ENCODE measurements at regions not wholly inside any gene's neighbourhood (a gene's known extent, or its start where the extent isn't known, plus 50 kb on each side); places are given as distances from the start of the nearest gene placed in this dataset.

GRCh38 chr2:48134704-48135103 lies 179.8 kb upstream of the FOXN2 start:
- DNase-seq (ENCODE audit: extremely low read depth, low read depth, low spot score), result no peak

GRCh38 chr2:48135797-48136196 lies 178.7 kb upstream of the FOXN2 start:
- no peak for DNase-seq (ENCODE audit: extremely low read depth, low read depth, low spot score)

- no peak for DNase-seq (ENCODE audit: extremely low read depth, low read depth, low spot score)
Observed at GRCh38 chr2:48137829-48138228, 176.7 kb upstream of the FOXN2 start.

GRCh38 chr2:48138898-48139297 lies 175.6 kb upstream of the FOXN2 start:
- DNase-seq (ENCODE audit: extremely low read depth, low read depth, low spot score), result no peak

GRCh38 chr2:48140586-48140985 lies 173.9 kb upstream of the FOXN2 start:
- no peak for DNase-seq (ENCODE audit: extremely low read depth, low read depth, low spot score)

GRCh38 chr2:48144777-48145176 lies 169.7 kb upstream of the FOXN2 start:
- DNase-seq (ENCODE audit: extremely low read depth, low read depth, low spot score), result no peak

- DNase-seq (ENCODE audit: extremely low read depth, low read depth, low spot score), result no peak
Observed at GRCh38 chr2:48145845-48146452, 168.5 kb upstream of the FOXN2 start.

- DNase-seq (ENCODE audit: extremely low read depth, low read depth, low spot score), result no peak
Observed at GRCh38 chr2:48146552-48146951, 167.9 kb upstream of the FOXN2 start.

GRCh38 chr2:48147719-48148118 lies 166.8 kb upstream of the FOXN2 start:
- DNase-seq (ENCODE audit: extremely low read depth, low read depth, low spot score), result no peak

GRCh38 chr2:48148841-48149430 lies 165.5 kb upstream of the FOXN2 start:
- no peak for DNase-seq (ENCODE audit: extremely low read depth, low read depth, low spot score)

GRCh38 chr2:48157150-48157549 lies 157.3 kb upstream of the FOXN2 start:
- DNase-seq (ENCODE audit: extremely low read depth, low read depth, low spot score), result no peak

GRCh38 chr2:48161628-48162027 lies 152.9 kb upstream of the FOXN2 start:
- no peak for DNase-seq (ENCODE audit: extremely low read depth, low read depth, low spot score)

- DNase-seq (ENCODE audit: extremely low read depth, low read depth, low spot score), result no peak
Observed at GRCh38 chr2:48162742-48163141, 151.7 kb upstream of the FOXN2 start.

- no peak for DNase-seq (ENCODE audit: extremely low read depth, low read depth, low spot score)
Observed at GRCh38 chr2:48165070-48165753, 149.3 kb upstream of the FOXN2 start.

GRCh38 chr2:48169141-48169592 lies 145.3 kb upstream of the FOXN2 start:
- DNase-seq (ENCODE audit: extremely low read depth, low read depth, low spot score), result no peak

GRCh38 chr2:48170281-48170680 lies 144.2 kb upstream of the FOXN2 start:
- no peak for DNase-seq (ENCODE audit: extremely low read depth, low read depth, low spot score)

- no peak for DNase-seq (ENCODE audit: extremely low read depth, low read depth, low spot score)
Observed at GRCh38 chr2:48173141-48173540, 141.3 kb upstream of the FOXN2 start.

- DNase-seq (ENCODE audit: extremely low read depth, low read depth, low spot score), result no peak
Observed at GRCh38 chr2:48174503-48174902, 140.0 kb upstream of the FOXN2 start.

- DNase-seq (ENCODE audit: extremely low read depth, low read depth, low spot score), result no peak
Observed at GRCh38 chr2:48175254-48175653, 139.2 kb upstream of the FOXN2 start.

GRCh38 chr2:48175656-48176055 lies 138.8 kb upstream of the FOXN2 start:
- no peak for DNase-seq (ENCODE audit: extremely low read depth, low read depth, low spot score)

GRCh38 chr2:48176876-48177275 lies 137.6 kb upstream of the FOXN2 start:
- DNase-seq (ENCODE audit: extremely low read depth, low read depth, low spot score), result no peak

- no peak for DNase-seq (ENCODE audit: extremely low read depth, low read depth, low spot score)
Observed at GRCh38 chr2:48178611-48179010, 135.9 kb upstream of the FOXN2 start.
